ENCODE measurements at regions not wholly inside any gene's neighbourhood (a gene's known extent, or its start where the extent isn't known, plus 50 kb on each side); places are given as distances from the start of the nearest gene placed in this dataset.

- ATAC-seq: no peak
- Histone ChIP-seq H3K9me3 (no peaks in the 10 kb centered on the region), H3K4me3 (no peak overlapping the region), H3K36me3 (no peaks in the 10 kb centered on the region), H3K27ac (no peak overlapping the region), H3K27me3 (peaks cover 9% of the 10 kb centered on the region), H3K4me1 (no peaks in the 10 kb centered on the region)
- no peak for TF ChIP-seq POLR2AphosphoS5 (IDR thresholded peaks at IDR 0.05)
- TF ChIP-seq POLR2A (IDR thresholded peaks at IDR 0.05): no peak
- TF ChIP-seq EP300 (IDR thresholded peaks at IDR 0.05): no peak
- no peak for TF ChIP-seq CTCF (IDR thresholded peaks at IDR 0.05)
- WGBS, 2 donors (ENCODE audit: low coverage in 1 of 2): 82 to 95% methylated on average over 3 of the region's 3 CpGs
Observed at GRCh38 chr15:69511716-69512340, 59.2 kb downstream of the RPLP1 start.

DNA sequence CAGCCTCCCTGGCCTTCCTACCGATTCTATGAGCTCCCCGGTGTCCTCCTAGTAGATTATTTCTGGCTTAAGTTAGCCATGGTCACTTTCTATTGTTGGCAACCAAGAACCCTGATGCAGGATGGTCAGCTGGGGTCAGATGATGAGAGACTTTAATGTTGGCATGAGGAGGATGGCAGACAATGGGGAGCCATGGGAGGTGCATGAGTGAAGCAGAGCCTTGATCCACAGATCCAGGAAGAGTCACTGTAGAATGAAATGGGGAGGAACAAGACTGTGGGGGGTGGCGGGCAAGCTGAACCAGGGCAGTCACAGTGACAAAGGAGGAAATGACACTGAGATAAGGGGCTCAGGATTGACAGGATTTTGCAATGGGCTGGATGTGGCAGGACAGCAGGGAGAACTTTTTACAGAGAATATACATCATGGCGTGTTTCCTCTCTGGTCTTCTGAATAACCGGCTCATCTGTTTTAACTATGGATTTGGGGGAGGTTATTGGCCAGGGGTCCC, 60.9 kb downstream of the RPLP1 start:
- no peak for ATAC-seq
- Histone ChIP-seq H3K27ac (no peak overlapping the region), H3K27me3 (peaks cover 18% of the 10 kb centered on the region), H3K4me1 (no peaks in the 10 kb centered on the region), H3K9me3 (no peaks in the 10 kb centered on the region), H3K4me3 (no peak overlapping the region), H3K36me3 (no peaks in the 10 kb centered on the region)
- WGBS, 2 donors (ENCODE audit: low coverage in 1 of 2): 61 to 81% methylated on average over 3 to 5 of the region's 5 CpGs
- no peak for TF ChIP-seq EP300 (IDR thresholded peaks at IDR 0.05)
- TF ChIP-seq POLR2A (IDR thresholded peaks at IDR 0.05): no peak
- TF ChIP-seq CTCF (IDR thresholded peaks at IDR 0.05): no peak
- no peak for TF ChIP-seq POLR2AphosphoS5 (IDR thresholded peaks at IDR 0.05)

GRCh38 chr15:69513986-69514385, 61.4 kb downstream of the RPLP1 start:
- no peaks in the 10 kb centered on the region for H3K36me3 ChIP-seq
- no peaks in the 10 kb centered on the region for H3K4me1 ChIP-seq
- WGBS, 2 donors (ENCODE audit: low coverage in 1 of 2): 40 to 70% methylated on average over 1 to 4 of the region's 7 CpGs
- ATAC-seq: no peak
- H3K9me3 ChIP-seq: no peaks in the 10 kb centered on the region
- H3K27me3 ChIP-seq: peaks cover 18% of the 10 kb centered on the region
- no peak overlapping the region for H3K27ac ChIP-seq
- H3K4me3 ChIP-seq: no peak overlapping the region
- TF ChIP-seq POLR2A (IDR thresholded peaks at IDR 0.05): no peak
- no peak for TF ChIP-seq CTCF (IDR thresholded peaks at IDR 0.05)
- TF ChIP-seq POLR2AphosphoS5 (IDR thresholded peaks at IDR 0.05): no peak
- no peak for TF ChIP-seq EP300 (IDR thresholded peaks at IDR 0.05)

- 88 to 94% methylated on average over 4 of the region's 4 CpGs for WGBS, 2 donors (ENCODE audit: low coverage in 1 of 2)
- TF ChIP-seq POLR2AphosphoS5 (IDR thresholded peaks at IDR 0.05) (no peak), EP300 (IDR thresholded peaks at IDR 0.05) (no peak), POLR2A (IDR thresholded peaks at IDR 0.05) (no peak), CTCF (IDR thresholded peaks at IDR 0.05) (no peak)
- no peak overlapping the region for H3K4me3 ChIP-seq
- H3K27me3 ChIP-seq: peaks cover 15% of the 10 kb centered on the region
- H3K4me1 ChIP-seq: no peaks in the 10 kb centered on the region
- no peaks in the 10 kb centered on the region for H3K9me3 ChIP-seq
- no peaks in the 10 kb centered on the region for H3K36me3 ChIP-seq
- H3K27ac ChIP-seq: no peak overlapping the region
- ATAC-seq: no peak
Observed at GRCh38 chr15:69515508-69515907, 62.9 kb downstream of the RPLP1 start.

DNA sequence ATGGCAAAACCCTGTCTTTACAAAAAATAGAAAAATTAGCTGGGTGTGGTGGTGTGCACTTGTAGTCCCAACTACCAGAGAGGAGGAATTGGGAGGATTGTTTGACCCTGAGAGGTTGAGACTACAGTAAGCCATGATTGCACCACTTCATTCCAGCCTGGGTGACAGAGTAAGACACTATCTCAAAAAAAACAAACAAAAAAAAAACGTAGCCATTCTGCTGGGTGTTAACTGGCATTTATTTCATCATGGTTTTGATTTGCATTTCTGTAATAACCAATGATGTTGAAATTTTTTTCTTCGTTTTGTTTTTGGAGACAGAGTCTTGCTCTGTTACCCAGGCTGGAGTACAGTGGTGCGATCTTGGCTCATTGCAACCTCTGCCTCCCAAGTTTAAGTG, 63.3 kb downstream of the RPLP1 start:
- Histone ChIP-seq H3K27me3 (peaks cover 15% of the 10 kb centered on the region), H3K9me3 (no peaks in the 10 kb centered on the region), H3K4me1 (no peaks in the 10 kb centered on the region), H3K36me3 (no peaks in the 10 kb centered on the region), H3K27ac (no peak overlapping the region), H3K4me3 (no peak overlapping the region)
- WGBS, 2 donors (ENCODE audit: low coverage in 1 of 2): 78 to 80% methylated on average over 3 of the region's 3 CpGs
- TF ChIP-seq EP300 (IDR thresholded peaks at IDR 0.05) (no peak), POLR2A (IDR thresholded peaks at IDR 0.05) (no peak), POLR2AphosphoS5 (IDR thresholded peaks at IDR 0.05) (no peak), CTCF (IDR thresholded peaks at IDR 0.05) (no peak)
- no peak for ATAC-seq

Measured in gastroesophageal sphincter (tissue), 4 donors.